SK-N-SH (cell line): ENCODE measurements at regions not wholly inside any gene's neighbourhood (a gene's known extent, or its start where the extent isn't known, plus 50 kb on each side); places are given as distances from the start of the nearest gene placed in this dataset.

Source experiments
- CTCF ChIA-PET: fragments of 300-600, 350-600 bp; formaldehyde crosslinking; extraction: SDS; loops from one replicate; lab custom pipeline; 2021; lab: Yijun Ruan, JAX
- POLR2A ChIA-PET: fragments of 350-600 bp; sonication (Branson Sonifier 250); formaldehyde crosslinking; extraction: SDS; loops from one replicate; lab custom pipeline; 2020; ENCODE audit warnings: antibody characterized with exemption, inconsistent platforms; lab: Yijun Ruan, JAX
- DNase-seq: peaks from one replicate; pipeline ENCODE4 v3.0.0; 2012
- H2AFZ ChIP-seq: fragments of 200-600 bp; sonication (generic); 2 replicates; pipeline ENCODE4 v1.8.1; 2016; ENCODE audit warnings: antibody characterized with exemption, mild to moderate bottlenecking, low read depth
- H3F3A ChIP-seq: fragments of 200-600 bp; sonication (generic); replicated peaks from 2 replicates; pipeline ENCODE3; 2016; ENCODE audit warnings: antibody characterized with exemption, mild to moderate bottlenecking; ENCODE audit not compliant: insufficient read depth
- H3K27ac ChIP-seq, 2 experiments: fragments of 200-500 bp in 1 of 2; fragments of 200-600 bp in 1 of 2; sonication (Bioruptor generic) in 1 of 2; sonication (generic), shearing (Covaris generic) in 1 of 2; 2 replicates each; pipeline versions ENCODE4 v1.5.1 to v1.6.1; 2014 to 2016; ENCODE audit warnings: low read depth in 2 of 2, inconsistent platforms in 1 of 2, low read length in 1 of 2, mild to moderate bottlenecking in 1 of 2, mixed read lengths in 1 of 2
- H3K27me3 ChIP-seq: fragments of 200-600 bp; sonication (generic), shearing (Covaris generic); 2 replicates; pipeline ENCODE4 v1.6.1; 2016; ENCODE audit warnings: mixed run types; ENCODE audit not compliant: insufficient read depth
- H3K36me3 ChIP-seq, 2 experiments: fragments of 200-500 bp in 1 of 2; fragments of 200-600 bp in 1 of 2; sonication (Bioruptor generic) in 1 of 2; sonication (generic) in 1 of 2; replicated peaks in 1 of 2; 2 replicates each; pipeline versions ENCODE3 to v1.5.1; 2014 to 2016; ENCODE audit warnings: low read length in 1 of 2, mild to moderate bottlenecking in 1 of 2; ENCODE audit not compliant: insufficient read depth in 2 of 2, control insufficient read depth in 1 of 2
- H3K4me1 ChIP-seq, 2 experiments: fragments of 200-500 bp in 1 of 2; fragments of 200-600 bp in 1 of 2; sonication (Bioruptor generic) in 1 of 2; sonication (generic), shearing (Covaris generic) in 1 of 2; 2 replicates each; pipeline versions ENCODE4 v1.5.1 to v1.6.1; 2014 to 2016; ENCODE audit warnings: low read depth in 1 of 2, low read length in 1 of 2, mixed run types in 1 of 2; ENCODE audit not compliant: insufficient read depth in 2 of 2, control insufficient read depth in 1 of 2
- H3K4me2 ChIP-seq: fragments of 200-600 bp; sonication (generic), shearing (Covaris generic); 2 replicates; pipeline ENCODE4 v1.6.1; 2017; ENCODE audit warnings: mixed run types
- H3K4me3 ChIP-seq, 2 experiments: fragments of 200-500 bp in 1 of 2; fragments of 200-600 bp in 1 of 2; sonication (Bioruptor generic) in 1 of 2; sonication (generic), shearing (Covaris generic) in 1 of 2; 2 replicates each; pipeline versions ENCODE4 v1.5.1 to v1.8.1; 2014 to 2016; ENCODE audit warnings: low read depth in 2 of 2, inconsistent platforms in 1 of 2, low read length in 1 of 2, mild to moderate bottlenecking in 1 of 2, mixed read lengths in 1 of 2, moderate library complexity in 1 of 2
- H3K79me2 ChIP-seq: fragments of 200-600 bp; sonication (generic); 2 replicates; pipeline ENCODE4 v1.8.1; 2017; ENCODE audit warnings: mild to moderate bottlenecking; ENCODE audit not compliant: insufficient read depth
- H3K9ac ChIP-seq: fragments of 200-600 bp; sonication (generic); 2 replicates; pipeline ENCODE4 v1.6.1; 2017; ENCODE audit warnings: mixed run types
- H3K9me2 ChIP-seq: fragments of 200-600 bp; sonication (generic); 2 replicates; pipeline ENCODE4 v1.6.1; 2017; ENCODE audit warnings: mixed run types
- H3K9me3 ChIP-seq: fragments of 200-600 bp; sonication (generic); 2 replicates; pipeline ENCODE4 v1.6.1; 2017; ENCODE audit warnings: mixed run types, mild to moderate bottlenecking, moderate library complexity
- H4K20me1 ChIP-seq: fragments of 200-600 bp; sonication (generic); 2 replicates; pipeline ENCODE4 v1.6.1; 2017; ENCODE audit warnings: mild to moderate bottlenecking, mixed run types; ENCODE audit not compliant: insufficient read depth
- JUND ChIP-seq: IDR thresholded peaks from 2 replicates; pipeline ENCODE4 v1.4.0; 2012
- MAX ChIP-seq: IDR thresholded peaks from 2 replicates; pipeline ENCODE4 v1.4.0; 2012; ENCODE audit warnings: low read depth
- MEF2A ChIP-seq: IDR thresholded peaks from 2 replicates; pipeline ENCODE4 v1.4.0; 2012; ENCODE audit warnings: low read depth, borderline replicate concordance
- PBX3 ChIP-seq: IDR thresholded peaks from 2 replicates; pipeline ENCODE4; 2012
- RAD21 ChIP-seq: IDR thresholded peaks from 2 replicates; pipeline ENCODE4 v1.6.1; 2012; ENCODE audit warnings: mild to moderate bottlenecking, low read length
- RCOR1 ChIP-seq: fragments of 150-350 bp; IDR thresholded peaks from 2 replicates; pipeline ENCODE4 v1.6.1; 2017; ENCODE audit warnings: antibody characterized with exemption, low read length
- REST ChIP-seq: IDR thresholded peaks from 2 replicates; pipeline ENCODE4 v1.6.1; 2012; ENCODE audit warnings: mild to moderate bottlenecking, low read depth, low read length, moderate library complexity
- TEAD4 ChIP-seq: IDR thresholded peaks from 2 replicates; pipeline ENCODE4 v1.4.0; 2012; ENCODE audit warnings: mild to moderate bottlenecking, borderline replicate concordance; ENCODE audit not compliant: insufficient read depth
- WGBS: methylation state at CpG from one replicate; pipeline ENCODE4 v1.1.6; 2017; ENCODE audit warnings: low lambda C conversion rate; 5-methylcytosine and 5-hydroxymethylcytosine counted together

GRCh38 chr3:99409961-99410360 lies 228.4 kb upstream of the COL8A1 start (continued):
- TF ChIP-seq REST: no peak
- no peak for TF ChIP-seq PBX3
- no peak for TF ChIP-seq MAX
- TF ChIP-seq, all 33 proteins: peak for 0

GRCh38 chr3:99407257-99407656 lies 231.1 kb upstream of the COL8A1 start:
- Histone ChIP-seq H4K20me1 (no peaks in the 10 kb centered on the region), H3K4me2 (no peak overlapping the region), H3K79me2 (no peaks in the 10 kb centered on the region), H3K9me3 (no peaks in the 10 kb centered on the region), H3F3A (no peaks in the 10 kb centered on the region), H3K36me3 (no peaks in the 10 kb centered on the region), H3K27ac (no peak overlapping the region), H2AFZ (no peak overlapping the region), H3K9me2 (no peaks in the 10 kb centered on the region), H3K4me3 (no peak overlapping the region), H3K4me1 (peaks cover 0 to 4% of the 10 kb centered on the region in 2 experiments; a peak in 1 of 4 replicates), H3K27me3 (no peaks in the 10 kb centered on the region), H3K9ac (no peak overlapping the region)
- WGBS: 56% methylated on average over 4 of the region's 4 CpGs
- DNase-seq: no peak
- TF ChIP-seq RAD21: no peak
- TF ChIP-seq REST: no peak
- no peak for TF ChIP-seq JUND
- no peak for TF ChIP-seq MEF2A
- TF ChIP-seq TEAD4: no peak
- no peak for TF ChIP-seq RCOR1
- ChIA-PET POLR2A (no interaction called here), CTCF (no interaction called here)
